ENCODE measurements at regions not wholly inside any gene's neighbourhood (a gene's known extent, or its start where the extent isn't known, plus 50 kb on each side); places are given as distances from the start of the nearest gene placed in this dataset.

DNA sequence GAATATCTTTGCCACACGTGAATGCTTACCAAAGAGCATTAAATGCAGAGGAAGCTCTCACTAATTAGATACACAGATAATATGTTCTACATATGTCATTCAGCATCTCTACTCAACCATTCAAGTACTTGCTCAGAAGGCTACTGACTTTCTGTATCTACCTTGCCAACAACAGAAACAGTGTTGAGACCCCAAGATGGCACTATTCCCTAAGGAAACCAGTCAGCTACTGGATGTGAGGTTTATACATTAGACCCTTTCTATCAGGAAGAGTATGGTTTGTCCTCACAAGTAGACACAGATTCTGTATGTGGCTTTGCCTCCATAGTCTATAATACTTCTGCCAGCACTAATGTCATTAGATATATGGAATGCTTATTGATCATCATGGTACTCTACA lies 443.9 kb upstream of the INTU start:
- no peak for DNase-seq

DNA sequence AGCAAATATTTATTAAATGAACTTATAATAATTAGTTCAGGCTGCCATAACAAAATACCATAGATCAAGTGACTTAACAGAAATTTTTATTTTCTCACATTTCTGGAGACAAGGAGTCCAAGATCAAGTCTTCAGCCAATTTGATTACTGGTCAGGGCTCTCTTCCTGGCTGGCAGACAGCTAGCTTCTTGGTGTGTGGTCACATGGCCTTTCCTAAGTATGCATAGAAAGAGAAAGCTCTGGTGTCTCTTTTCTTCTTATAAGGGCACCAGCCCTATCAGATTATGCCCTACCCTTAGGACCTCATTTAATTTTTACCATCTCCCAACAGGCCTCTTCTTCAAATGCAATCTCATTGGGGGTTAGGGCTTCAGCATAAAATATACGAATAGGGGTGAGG lies 438.5 kb upstream of the INTU start:
- DNase-seq: no peak

DNA sequence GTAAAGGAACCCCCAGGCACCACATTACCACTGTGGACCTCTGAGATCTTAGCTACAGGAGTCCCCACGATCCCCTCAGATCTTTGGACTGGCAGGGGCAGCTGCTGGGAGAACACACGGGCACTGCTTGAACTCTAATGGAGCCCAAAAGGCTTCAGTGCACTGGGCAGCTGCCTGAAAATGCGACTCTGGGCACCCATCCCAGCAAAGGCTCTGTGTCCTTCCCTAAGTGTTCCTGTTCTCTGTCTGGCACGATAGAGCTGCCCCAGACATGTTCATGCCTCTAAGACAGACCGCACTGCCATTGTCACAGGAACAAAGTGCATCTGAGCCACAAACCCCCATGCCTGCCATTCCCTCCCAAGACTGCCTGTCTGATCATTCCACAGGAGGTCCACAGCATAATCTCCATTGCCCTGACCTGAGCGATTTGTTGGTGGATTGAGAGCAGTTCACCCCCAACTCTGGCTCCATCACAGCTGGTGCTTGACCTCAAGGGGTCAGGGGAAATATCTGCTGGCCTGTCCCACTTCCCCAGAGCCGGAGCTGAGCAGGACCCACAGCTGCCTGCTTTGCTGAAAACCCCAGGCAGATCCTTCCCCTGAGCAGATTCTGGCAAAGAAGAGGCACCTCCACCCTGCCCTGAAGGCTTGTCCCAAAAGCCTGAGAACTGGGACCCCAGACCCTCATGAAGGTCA lies 436.0 kb upstream of the INTU start:
- no peak for DNase-seq

DNA sequence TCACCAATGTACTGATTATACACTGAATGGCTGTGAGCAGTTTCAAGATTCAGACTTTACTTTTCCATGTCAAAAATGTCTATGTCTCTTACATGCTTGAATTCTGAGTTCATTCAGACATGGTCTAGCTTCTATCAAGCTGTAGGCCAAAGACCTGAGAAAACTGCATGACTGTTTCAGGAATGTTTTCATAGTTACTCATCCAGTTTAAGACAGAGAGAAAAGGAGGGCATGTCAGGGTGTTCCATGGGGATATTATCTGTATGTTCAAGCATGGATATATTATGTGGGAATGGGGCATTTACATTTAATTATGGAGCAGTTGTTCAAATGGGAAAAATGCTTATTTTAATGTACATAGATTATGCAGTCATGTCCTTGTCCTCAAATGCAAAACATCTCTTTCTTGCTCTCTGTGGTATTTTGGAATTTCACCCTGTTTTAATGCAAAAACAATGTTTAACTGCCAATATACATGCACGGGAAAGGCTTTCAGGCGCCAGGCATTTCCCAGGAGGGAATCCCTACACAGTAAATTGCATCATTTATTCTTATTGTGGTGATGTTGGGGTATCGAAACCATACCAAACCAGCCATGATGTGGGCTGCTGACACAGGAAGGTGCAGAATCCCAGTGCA lies 429.1 kb upstream of the INTU start:
- DNase-seq: no peak

DNA sequence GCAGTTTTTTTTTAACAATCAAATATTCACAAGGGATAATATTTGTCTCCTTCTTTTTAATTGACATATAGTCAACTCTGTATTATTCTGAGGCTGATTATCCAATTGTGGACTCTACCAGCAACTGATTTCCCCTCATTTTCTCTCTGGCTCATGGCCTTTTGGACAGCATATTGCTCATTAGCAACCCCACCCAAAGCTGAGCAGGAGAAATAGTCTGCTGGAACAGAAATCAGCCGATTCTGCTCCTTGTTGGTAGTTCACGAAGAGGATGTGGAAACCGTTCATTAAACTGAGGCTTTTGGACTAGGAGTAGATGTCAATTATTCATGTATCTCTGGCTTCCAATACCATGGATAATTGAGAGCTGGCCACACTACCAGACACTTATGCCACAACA lies 428.4 kb upstream of the INTU start:
- no peak for DNase-seq

DNA sequence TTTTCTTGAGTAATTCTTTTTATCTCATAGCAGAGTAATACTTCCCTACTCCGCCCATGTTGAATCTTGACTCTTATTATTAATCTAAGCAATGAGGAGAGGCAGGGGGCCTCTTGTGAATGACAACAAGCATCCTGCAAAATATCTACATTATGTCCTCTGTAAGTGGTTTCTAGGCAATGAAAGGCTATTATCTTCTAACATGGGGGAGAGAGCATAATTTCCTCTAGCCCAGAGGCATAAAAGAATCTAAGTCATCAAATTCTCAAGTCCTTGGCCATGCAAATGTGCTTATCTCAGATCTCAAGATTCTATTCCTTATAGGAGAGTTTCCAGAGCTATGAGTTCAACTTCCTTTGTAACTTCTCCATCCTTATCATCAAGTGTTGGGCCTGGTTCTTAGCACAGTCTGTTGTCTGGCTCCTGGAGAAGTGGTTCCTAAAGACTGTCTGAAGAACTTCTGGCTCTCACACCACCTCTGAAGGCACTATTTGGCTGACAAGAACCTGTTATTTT lies 423.1 kb upstream of the INTU start:
- DNase-seq: no peak

DNA sequence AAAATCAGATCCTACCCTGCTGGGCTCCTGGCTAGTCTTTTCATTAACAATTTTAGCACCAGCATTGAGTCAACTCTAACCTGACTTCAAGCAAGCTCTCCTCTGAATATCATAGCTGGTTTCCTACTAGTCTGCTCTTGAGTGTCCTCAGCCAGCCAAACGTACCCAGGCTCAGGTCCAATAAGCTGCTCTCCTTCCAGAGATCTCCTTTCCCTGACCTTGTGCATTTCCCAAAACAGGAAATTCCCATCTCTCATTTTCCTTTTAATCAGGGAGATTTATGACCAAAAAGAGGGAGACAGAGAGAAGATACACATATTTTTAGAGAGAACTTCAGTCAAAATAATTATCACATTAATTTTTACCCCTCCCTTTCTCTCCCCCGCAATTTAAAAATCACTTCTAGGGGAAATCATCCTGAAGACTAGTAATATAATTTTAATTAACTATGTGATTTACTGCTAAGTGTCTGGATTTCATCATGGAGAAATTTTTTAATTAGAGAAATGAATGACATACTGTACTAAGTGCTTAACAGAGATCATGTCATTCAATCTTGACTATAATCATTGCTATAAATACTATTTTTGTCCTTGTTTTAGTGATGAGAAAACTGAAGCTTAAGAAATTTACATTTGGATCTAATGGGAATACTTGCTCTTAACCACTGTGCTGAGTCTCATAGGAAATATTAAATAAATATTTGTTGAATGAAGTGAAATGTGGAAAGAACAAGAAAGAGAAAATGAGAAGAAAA lies 421.7 kb upstream of the INTU start:
- no peak for DNase-seq

DNA sequence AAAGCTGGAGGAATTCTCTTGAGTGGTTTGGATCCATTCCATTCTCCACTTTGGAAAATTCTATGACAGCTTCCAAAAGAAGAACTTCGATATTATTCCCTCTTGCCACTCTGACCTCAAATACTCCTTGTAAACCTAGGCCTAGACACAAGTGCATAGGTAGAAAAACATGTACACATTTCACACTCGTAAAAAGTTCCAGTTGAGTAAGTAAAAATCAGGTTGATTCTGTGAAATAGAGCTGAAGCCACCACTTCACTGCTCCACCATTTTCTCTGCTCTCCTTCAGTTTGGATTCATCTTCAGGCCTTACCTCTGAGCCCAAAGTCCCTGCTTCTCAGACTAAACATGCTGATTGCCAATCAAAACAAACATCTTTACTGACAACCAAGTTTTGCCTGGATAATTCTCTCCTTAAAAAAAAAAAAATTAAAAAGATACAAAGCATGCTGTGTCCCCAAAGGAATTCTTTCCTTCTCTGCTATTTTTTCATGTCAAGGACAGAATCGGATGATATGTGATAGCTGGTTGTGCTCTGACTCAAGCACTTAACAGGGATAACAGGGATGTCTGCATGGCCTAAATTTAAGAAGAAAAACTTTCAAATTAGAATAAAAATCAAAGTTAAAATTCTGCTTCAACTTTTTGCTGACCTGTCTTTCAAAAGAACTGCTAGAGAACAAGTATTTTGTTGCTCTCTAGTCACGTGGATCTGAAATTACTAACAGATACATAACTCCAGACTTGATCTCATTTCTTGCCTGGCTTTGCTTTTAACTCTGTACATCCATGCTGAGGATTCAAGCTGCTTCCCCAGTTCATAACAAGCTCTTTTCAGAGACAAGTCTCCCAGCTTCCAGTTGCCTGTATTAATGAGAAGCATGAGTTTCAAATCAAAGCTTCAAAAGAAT lies 420.9 kb upstream of the INTU start:
- DNase-seq: no peak

DNA sequence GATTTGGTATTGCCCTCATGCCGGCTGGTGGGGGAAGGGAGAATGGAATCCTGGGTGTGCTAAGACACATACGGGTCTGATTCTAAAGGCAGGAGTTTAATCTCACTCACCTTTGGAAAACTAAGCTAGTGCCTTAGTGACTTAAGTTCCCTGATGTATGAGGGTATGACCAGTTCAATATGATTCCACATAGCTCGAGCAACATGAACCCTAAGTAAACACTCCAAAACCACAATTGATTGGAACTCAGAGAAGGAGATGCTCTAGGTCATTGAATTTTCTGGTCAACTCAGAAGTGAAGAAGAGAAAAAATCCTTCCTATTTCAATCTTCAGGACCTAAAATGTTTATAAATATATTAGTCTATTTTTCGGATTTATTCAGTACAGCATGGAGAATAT lies 420.1 kb upstream of the INTU start:
- no peak for DNase-seq

DNA sequence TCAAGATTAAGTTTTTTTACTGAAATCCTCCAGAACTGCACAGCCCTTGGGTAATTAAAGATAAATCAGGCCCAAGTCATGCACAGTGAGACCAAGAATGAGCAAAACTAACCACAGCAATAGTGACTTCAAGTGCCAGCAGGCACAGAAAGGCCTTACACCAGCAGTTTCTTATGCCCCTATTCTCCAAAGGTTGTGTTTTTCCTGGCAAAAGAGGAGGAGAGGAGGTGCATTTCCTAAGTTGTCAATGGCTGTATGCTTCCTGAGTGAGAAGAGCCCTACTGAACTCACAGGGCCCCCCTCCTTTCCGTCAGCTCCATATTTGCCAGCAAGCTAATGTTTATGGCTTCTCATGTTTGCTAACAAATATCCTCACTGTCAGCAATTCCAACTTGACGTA lies 418.7 kb upstream of the INTU start:
- DNase-seq: no peak

DNA sequence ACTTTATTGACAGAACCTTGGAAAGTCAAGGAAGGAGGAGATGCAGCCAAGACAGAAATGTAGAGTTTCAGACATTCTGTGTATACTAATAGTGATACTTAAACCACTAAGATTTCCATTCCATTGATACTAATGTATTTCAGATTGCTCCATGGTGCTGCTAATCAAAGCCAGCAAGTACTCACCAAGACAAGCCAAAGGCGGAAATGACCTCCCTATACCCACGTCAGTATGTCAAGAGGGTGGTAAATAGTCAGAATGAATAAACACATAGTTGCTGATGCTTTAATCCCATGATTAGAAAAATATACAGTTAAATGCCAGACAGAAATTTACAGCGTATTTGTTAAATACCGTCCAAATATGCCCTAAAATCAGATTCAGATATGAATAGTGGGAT lies 417.8 kb upstream of the INTU start:
- DNase-seq: no peak

DNA sequence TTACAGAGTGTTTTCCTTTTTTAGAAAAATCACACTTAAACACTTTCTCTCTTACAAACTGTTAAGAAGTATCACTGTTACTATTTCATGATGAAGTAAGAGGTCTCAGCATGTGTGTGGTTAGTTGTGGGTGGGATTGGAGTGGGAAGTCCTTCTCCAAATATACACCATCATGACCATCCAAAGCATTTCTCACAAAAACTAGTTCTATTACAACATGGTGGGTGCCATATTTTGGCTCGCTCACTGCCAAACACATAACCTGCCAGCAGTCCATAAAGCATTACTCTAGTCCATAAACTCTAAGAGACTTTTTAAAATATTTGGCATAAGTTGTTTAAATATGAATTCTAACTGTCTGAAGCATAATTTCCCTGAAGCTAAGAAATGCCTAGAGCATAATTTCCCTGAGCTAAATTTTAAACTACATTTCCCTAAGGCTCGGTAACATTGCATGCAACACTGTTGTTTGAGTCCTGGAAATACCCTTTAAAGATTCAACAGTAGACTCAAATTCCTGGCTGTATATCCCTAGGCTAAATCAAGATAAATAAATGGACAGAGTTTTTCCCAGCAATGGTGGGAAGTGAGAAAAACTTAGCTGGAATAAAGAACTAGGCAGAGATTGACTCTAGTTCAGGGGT lies 415.0 kb upstream of the INTU start:
- DNase-seq: no peak

DNA sequence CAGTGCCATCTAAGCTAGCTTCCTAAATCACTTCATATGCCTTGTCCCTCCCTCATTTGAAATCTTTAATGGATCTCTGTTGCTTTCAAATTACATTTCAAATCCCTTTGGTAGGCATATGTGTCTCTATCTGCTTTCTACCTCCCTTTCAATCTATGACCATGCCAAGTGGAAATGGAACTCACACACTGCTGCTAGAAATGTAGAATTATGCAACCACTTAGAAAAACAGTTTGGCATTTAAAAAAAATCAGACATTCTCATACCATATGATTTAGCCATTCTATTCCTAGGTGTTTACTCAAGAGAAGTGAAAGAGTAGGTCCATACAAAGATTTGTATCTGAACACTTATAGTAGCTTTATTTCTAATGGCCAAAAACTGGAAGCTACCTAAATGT lies 413.5 kb upstream of the INTU start:
- no peak for DNase-seq

DNA sequence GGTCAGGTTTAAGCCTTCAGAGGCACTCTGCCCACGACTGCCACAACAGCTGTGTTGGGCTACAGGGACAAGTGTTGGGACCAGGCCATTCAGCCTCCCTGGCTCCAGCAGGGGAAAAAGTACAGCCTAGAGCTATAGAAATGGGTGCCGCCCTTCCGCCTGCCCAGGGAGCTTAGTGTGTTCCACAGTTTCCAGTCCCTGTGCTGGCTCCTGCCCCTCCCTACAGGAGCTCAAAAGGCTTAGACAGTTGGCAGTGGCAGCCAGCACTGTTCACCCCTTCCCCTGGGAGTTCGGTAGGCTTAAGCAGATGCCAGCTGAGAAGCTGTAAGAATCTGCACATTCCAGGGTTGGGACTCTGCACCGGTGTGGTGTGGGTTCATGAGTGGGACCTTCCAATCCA lies 408.2 kb upstream of the INTU start:
- no peak for DNase-seq

DNA sequence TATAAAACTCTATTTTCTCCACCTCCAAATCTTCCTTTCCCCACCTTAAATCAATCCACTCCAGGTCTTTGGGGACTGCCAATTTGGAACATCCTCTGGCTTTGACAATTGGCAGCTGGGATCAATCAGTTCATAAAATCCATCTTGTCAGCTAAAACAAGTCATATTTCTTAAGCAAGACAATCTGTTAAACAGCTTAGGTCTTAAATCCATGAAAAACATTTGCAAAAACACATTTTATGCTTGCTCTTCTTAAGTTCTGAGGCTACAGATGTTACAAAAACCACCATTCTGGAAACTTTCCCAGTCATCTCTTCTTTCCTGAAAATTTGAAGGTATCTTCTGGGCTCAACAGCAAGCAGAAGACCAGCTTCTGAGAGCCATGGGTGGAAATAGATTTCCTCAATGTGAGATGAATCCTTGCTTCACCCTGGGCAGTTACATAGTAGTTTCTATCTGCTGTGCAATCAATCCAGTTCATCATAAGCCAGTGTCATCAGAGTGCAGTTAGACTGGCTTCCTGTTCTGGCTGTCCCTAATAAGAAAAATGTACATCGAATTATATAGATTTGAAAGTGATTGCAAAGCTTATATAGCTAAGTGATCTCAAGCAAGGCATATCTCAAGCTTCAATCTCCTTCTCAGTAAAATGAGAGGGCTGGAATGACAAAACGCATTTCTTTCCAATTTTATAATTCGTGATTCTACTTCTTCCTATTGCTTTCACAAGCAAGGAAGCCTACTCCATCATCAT lies 402.7 kb upstream of the INTU start:
- no peak for DNase-seq

DNA sequence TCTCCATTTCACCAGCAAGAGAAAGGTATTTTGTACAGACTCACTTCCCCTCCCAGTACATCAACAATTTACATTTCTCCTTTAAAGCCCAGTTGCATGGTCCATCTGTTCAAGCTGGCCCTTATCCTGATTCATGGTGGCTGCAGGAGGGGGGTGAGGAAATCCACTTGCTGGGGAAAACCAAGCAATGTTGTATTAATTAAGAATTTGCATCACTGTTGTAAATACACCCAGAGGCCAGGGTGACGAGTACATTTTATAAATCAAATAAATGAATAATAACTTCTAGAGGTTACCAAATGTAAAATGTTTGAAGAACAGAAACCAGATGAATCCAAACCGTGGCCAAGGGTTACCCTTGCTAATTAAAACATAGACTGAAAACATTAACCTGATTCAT lies 395.9 kb upstream of the INTU start:
- no peak for DNase-seq

DNA sequence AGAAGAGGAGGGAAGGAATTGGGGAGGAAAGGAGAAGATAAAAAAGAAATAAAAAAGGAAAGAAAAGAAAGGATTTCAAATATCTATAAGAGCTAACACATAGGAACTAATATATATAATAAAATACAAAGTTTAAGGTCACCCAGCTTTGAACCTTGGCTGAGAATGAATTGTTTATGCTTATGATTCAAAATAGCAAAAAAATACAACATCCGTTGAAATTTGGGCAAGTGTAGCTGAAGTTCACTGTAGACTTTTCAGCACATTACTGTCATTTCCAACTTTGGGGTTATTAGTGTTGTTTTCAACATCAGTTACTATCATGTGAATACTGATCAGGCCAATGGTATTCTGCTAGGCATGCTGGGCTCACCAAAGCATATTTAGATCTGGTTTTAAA lies 395.2 kb upstream of the INTU start:
- DNase-seq: no peak

DNA sequence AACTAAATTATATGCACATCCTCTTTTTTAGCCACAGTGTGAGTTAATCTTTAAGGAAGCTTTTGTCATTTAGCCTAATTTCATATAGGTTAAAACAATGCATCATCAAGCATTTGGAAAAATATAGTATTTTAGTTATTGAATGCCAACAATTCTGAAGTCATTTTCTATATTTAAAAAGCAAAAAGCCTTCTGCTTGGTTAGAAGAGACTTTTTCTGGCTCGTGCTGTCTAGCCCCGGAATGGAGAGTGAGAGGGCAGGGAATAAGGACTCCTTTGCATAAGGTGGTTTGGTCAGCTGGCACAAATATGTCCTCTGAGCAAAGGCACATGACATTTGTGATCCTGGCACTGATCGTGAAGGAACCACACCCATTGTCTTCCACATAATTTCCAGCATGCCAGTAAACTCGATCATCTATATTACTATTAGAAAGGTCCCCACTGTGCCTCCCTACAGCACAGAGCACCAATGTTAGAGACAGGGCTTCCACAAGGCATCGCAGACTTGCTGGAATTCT lies 393.7 kb upstream of the INTU start:
- no peak for DNase-seq

DNA sequence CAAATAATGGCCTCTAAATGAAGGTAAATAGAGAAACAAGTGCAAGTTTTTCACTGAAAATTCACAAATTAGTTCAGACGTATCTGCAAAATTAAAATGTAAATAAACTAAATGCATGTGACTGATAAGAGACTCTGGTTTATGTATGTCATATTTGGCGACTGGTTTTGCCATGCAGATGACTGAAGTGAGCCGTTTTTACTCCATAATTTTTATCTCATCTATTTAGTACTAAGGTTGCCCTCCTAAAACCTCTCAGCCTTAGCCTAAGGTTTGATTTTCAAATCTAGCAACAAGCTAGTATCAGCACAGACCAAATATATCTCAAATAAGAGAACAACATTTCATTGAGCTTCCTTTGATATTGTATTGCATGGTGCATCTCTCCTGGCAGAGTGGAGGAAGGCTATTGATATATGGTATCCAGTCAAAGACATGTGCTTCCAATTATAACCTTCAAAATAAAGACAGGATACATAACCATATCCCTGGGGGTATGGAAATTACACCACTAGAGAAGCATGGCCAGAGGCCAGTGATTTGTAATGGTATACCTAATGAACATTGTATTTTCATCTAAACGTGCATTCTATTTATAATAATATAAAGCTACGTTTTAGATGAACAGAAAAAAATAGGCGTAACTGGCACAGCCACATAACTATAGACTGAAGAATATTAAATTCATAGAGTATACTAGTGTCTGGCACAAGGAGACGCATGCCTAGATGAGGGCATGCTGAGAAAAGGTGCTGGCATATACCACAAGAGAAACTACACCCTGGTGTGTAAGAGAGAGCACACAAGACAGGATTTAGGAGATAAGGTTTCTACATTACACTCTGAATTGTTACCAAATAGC lies 392.6 kb upstream of the INTU start:
- DNase-seq: no peak

DNA sequence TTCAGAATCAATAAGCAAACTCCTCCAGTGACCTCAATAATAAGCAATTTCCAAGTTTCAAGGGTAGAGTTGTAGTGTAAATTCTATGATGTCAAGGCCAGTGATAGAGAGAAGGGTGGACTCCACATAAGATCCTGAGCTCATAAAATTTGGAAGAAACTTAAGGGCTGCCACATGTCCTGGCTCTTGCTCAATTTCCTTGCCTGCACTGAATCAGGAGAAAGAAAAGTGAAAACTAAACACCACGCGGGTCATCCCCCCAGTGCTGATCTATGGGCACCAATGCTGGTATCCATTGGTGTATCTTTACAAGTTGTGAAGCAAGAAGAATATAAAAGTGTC lies 392.0 kb upstream of the INTU start:
- no peak for DNase-seq

Data from occipital lobe (tissue), 1 donor.